Loucy (cell line): ENCODE measurements at regions not wholly inside any gene's neighbourhood (a gene's known extent, or its start where the extent isn't known, plus 50 kb on each side); places are given as distances from the start of the nearest gene placed in this dataset.

Source experiments
- H2AFZ ChIP-seq: fragments of 200-600 bp; sonication (generic); 2 replicates; pipeline ENCODE4 v1.6.0; 2016; ENCODE audit warnings: antibody characterized with exemption, mild to moderate bottlenecking, low read length, moderate library complexity
- H3F3A ChIP-seq: fragments of 200-600 bp; 2 replicates; pipeline ENCODE4 v1.6.0; 2016; ENCODE audit warnings: antibody characterized with exemption, low read depth, mild to moderate bottlenecking
- H3K27me3 ChIP-seq: fragments of 200-600 bp; sonication (generic); 2 replicates; pipeline ENCODE4 v1.6.1; 2014; ENCODE audit warnings: low read length, mild to moderate bottlenecking; ENCODE audit not compliant: insufficient read depth, poor library complexity, severe bottlenecking
- H3K36me3 ChIP-seq: fragments of 200-600 bp; sonication (generic); 2 replicates; pipeline ENCODE4 v1.6.1; 2016; ENCODE audit warnings: low read length; ENCODE audit not compliant: insufficient read depth
- H3K4me1 ChIP-seq: fragments of 200-600 bp; sonication (generic); 2 replicates; pipeline ENCODE4 v1.5.1; 2014; ENCODE audit warnings: low read length, mild to moderate bottlenecking; ENCODE audit not compliant: insufficient read depth, poor library complexity, severe bottlenecking
- H3K4me2 ChIP-seq: fragments of 200-600 bp; sonication (generic); 2 replicates; pipeline ENCODE4 v1.6.0; 2014; ENCODE audit warnings: antibody characterized with exemption, low read length, low read depth, mild to moderate bottlenecking; ENCODE audit not compliant: poor library complexity, severe bottlenecking
- H3K4me3 ChIP-seq: fragments of 200-600 bp; sonication (generic); 2 replicates; pipeline ENCODE4 v1.5.1; 2014; ENCODE audit warnings: low read length, mild to moderate bottlenecking, mixed read lengths; ENCODE audit not compliant: poor library complexity, severe bottlenecking
- H3K79me2 ChIP-seq: fragments of 200-600 bp; sonication (generic); 2 replicates; pipeline ENCODE4 v1.6.1; 2014; ENCODE audit warnings: low read length; ENCODE audit not compliant: insufficient read depth
- H3K9ac ChIP-seq: fragments of 200-600 bp; sonication (generic); 2 replicates; pipeline ENCODE4 v1.6.0; 2014; ENCODE audit warnings: mild to moderate bottlenecking, low read depth, low read length, moderate library complexity; ENCODE audit not compliant: poor library complexity, severe bottlenecking
- H3K9me2 ChIP-seq: fragments of 200-600 bp; sonication (generic); replicated peaks from 2 replicates; pipeline ENCODE4 v1.6.1; 2016; ENCODE audit warnings: low read depth, low read length, mixed read lengths
- H3K9me3 ChIP-seq: fragments of 200-600 bp; sonication (generic); 2 replicates; pipeline ENCODE4 v1.6.1; 2014; ENCODE audit warnings: mild to moderate bottlenecking, antibody characterized with exemption, low read length, low read depth; ENCODE audit not compliant: insufficient read depth
- H4K20me1 ChIP-seq: fragments of 200-600 bp; sonication (generic); 2 replicates; pipeline ENCODE4 v1.6.0; 2014; ENCODE audit warnings: antibody characterized with exemption, low read length, mild to moderate bottlenecking; ENCODE audit not compliant: insufficient read depth, poor library complexity, severe bottlenecking
- EZH2phosphoT487 ChIP-seq: fragments of 200-600 bp; IDR thresholded peaks from 2 replicates; pipeline ENCODE4 v1.6.1; 2018; ENCODE audit warnings: antibody characterized with exemption, mild to moderate bottlenecking, moderate library complexity, borderline replicate concordance
- TF ChIP-seq, protein P1 (sequence below): fragments of 200-600 bp; sonication (generic); conservative IDR thresholded peaks from 2 replicates; pipeline ENCODE4 v1.5.1; 2014; ENCODE audit warnings: mild to moderate bottlenecking, antibody characterized with exemption, low read length

DNA sequence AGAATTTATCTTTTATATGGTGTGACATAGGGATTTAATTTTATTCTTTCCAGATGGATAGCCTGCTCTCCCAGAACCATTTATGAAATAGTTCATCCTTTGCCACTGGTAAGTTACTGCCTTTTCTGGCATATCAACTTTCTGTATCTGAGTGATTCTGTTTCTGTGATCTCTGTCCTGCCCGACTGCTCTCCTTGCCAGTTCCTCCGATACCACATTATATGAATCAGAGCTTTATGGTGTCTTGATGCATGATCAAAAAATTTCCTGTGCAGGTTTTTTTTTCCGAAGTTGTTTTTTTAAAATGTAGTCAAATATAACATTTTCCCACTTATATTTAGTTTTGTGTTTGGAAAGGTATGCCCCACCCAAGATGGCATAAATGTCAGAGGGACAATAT is 242.5 kb downstream of the CYP26B1 start:
- H3K36me3 ChIP-seq: no peaks in the 10 kb centered on the region

DNA sequence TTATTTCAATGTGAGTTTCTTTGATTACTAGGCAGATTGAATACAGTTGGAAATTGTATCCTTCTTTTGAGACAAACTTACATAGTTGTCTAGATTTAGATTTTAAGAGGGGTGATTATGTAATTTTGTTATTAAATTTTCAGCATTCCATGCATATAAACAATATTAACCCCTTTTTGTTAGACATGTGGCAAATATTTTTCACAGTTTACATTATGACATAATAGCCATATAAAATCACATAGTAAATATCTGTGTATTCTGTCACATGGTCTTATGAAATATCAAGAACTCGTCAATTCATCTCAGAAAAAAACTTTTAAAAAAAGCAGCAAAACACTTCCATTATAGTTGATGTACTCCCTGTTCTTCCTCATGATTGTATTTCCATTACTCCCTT is 243.8 kb downstream of the CYP26B1 start:
- H3K79me2 ChIP-seq: no peaks in the 10 kb centered on the region
- H3F3A ChIP-seq: no peaks in the 10 kb centered on the region
- H3K4me2 ChIP-seq: no peak overlapping the region
- no peak overlapping the region for H3K9ac ChIP-seq
- no peak for TF ChIP-seq EZH2phosphoT487
- TF ChIP-seq, protein P1, sequence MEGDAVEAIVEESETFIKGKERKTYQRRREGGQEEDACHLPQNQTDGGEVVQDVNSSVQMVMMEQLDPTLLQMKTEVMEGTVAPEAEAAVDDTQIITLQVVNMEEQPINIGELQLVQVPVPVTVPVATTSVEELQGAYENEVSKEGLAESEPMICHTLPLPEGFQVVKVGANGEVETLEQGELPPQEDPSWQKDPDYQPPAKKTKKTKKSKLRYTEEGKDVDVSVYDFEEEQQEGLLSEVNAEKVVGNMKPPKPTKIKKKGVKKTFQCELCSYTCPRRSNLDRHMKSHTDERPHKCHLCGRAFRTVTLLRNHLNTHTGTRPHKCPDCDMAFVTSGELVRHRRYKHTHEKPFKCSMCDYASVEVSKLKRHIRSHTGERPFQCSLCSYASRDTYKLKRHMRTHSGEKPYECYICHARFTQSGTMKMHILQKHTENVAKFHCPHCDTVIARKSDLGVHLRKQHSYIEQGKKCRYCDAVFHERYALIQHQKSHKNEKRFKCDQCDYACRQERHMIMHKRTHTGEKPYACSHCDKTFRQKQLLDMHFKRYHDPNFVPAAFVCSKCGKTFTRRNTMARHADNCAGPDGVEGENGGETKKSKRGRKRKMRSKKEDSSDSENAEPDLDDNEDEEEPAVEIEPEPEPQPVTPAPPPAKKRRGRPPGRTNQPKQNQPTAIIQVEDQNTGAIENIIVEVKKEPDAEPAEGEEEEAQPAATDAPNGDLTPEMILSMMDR: no peak
- H3K4me3 ChIP-seq: no peak overlapping the region
- H3K36me3 ChIP-seq: no peaks in the 10 kb centered on the region
- H3K27me3 ChIP-seq: no peaks in the 10 kb centered on the region
- H2AFZ ChIP-seq: no peak overlapping the region
- H3K9me2 ChIP-seq: no peaks in the 10 kb centered on the region
- no peaks in the 10 kb centered on the region for H4K20me1 ChIP-seq
- H3K9me3 ChIP-seq: no peaks in the 10 kb centered on the region; the same call in 1 of the 2 replicates
- H3K4me1 ChIP-seq: no peaks in the 10 kb centered on the region

More for the DNA sequence above, 242.5 kb downstream of the CYP26B1 start:
- TF ChIP-seq, protein P1: no peak
- no peak for TF ChIP-seq EZH2phosphoT487
- Histone ChIP-seq H3K4me3 (no peak overlapping the region), H3K9ac (no peak overlapping the region), H2AFZ (no peak overlapping the region), H4K20me1 (no peaks in the 10 kb centered on the region), H3K27me3 (no peaks in the 10 kb centered on the region), H3K4me2 (no peak overlapping the region), H3F3A (no peaks in the 10 kb centered on the region), H3K9me2 (no peaks in the 10 kb centered on the region), H3K79me2 (no peaks in the 10 kb centered on the region), H3K9me3 (no peaks in the 10 kb centered on the region; the same call in 1 of the 2 replicates), H3K4me1 (no peaks in the 10 kb centered on the region)

DNA sequence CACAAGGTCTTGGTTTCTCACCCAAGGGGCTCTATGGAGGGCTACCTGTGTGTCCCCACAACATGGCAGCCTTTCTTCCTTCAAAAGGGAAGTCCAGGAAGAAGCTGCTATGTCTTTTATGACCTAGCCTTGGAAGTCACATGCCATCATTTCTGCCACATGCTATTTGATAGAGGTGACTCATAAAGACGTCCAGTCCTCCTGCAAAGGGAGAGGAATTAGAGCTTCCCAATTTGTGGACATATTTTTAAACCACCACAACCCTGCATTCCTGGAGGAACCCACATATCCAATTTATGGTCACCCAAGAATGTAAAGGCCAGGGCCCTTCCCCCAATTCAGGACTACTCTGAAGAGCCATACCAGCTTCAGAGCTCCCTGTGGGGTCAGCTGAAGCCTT is 246.2 kb downstream of the CYP26B1 start:
- Histone ChIP-seq H3K27me3 (no peaks in the 10 kb centered on the region), H3K36me3 (no peaks in the 10 kb centered on the region), H3K9ac (no peak overlapping the region), H3F3A (no peaks in the 10 kb centered on the region), H3K4me3 (no peak overlapping the region), H3K9me3 (no peaks in the 10 kb centered on the region), H2AFZ (no peak overlapping the region), H3K4me1 (no peaks in the 10 kb centered on the region), H3K4me2 (no peak overlapping the region), H3K9me2 (no peaks in the 10 kb centered on the region), H3K79me2 (no peaks in the 10 kb centered on the region), H4K20me1 (no peaks in the 10 kb centered on the region)
- TF ChIP-seq, protein P1: no peak
- TF ChIP-seq EZH2phosphoT487: no peak
